ENCODE measurements at regions not wholly inside any gene's neighbourhood (a gene's known extent, or its start where the extent isn't known, plus 50 kb on each side); places are given as distances from the start of the nearest gene placed in this dataset.

- no peaks in the 10 kb centered on the region for H4K20me1 ChIP-seq (ENCODE audit: insufficient read depth, low read length)
- H3K9ac ChIP-seq (ENCODE audit: low read length): no peak overlapping the region
- H3K4me2 ChIP-seq (ENCODE audit: low read length): no peak overlapping the region
- H3K4me3 ChIP-seq (ENCODE audit: low read length): no peak overlapping the region
- H2AFZ ChIP-seq (ENCODE audit: low read depth, low read length): no peak overlapping the region
- no peak for TF ChIP-seq EZH2phosphoT487 (IDR thresholded peaks at IDR 0.05; ENCODE audit: low read depth)
- TF ChIP-seq CTCF (IDR thresholded peaks at IDR 0.05; ENCODE audit: low read depth, low read length): peak; percentile 54
- H3K9me3 ChIP-seq (ENCODE audit: insufficient read depth, low read length): no peaks in the 10 kb centered on the region
- H3K36me3 ChIP-seq (replicated peaks; ENCODE audit: low read depth, low read length): no peaks in the 10 kb centered on the region
- H3K4me1 ChIP-seq (ENCODE audit: low read length): no peaks in the 10 kb centered on the region
- H3K79me2 ChIP-seq (ENCODE audit: low read length): no peaks in the 10 kb centered on the region
- H3K27me3 ChIP-seq (ENCODE audit: low read depth, low read length): no peaks in the 10 kb centered on the region
- H3K27ac ChIP-seq (ENCODE audit: low read length): no peak overlapping the region
Measured at GRCh38 chrX:80876877-80877276, 67.2 kb upstream of the BRWD3 start.
